Amygdala (tissue), 56 donors: ENCODE measurements at regions not wholly inside any gene's neighbourhood (a gene's known extent, or its start where the extent isn't known, plus 50 kb on each side); places are given as distances from the start of the nearest gene placed in this dataset.

Experiments
- DNase-seq, 56 donors: peaks; one replicate each; lab custom pipeline; 2025; lab: John Stamatoyannopoulos, UW

- no peak for DNase-seq
Measured at GRCh38 chr10:42997151-42997848, 79.6 kb upstream of the RET start.

GRCh38 chr10:42997849-42998165 is 79.1 kb upstream of the RET start:
- DNase-seq: no peak

- no peak for DNase-seq
Measured at GRCh38 chr10:42998481-42999384, 78.1 kb upstream of the RET start.

- no peak for DNase-seq
Measured at GRCh38 chr10:42999385-43000020, 77.4 kb upstream of the RET start.

GRCh38 chr10:43000021-43000411 is 76.9 kb upstream of the RET start:
- DNase-seq: no peak

GRCh38 chr10:43000651-43001426 is 76.0 kb upstream of the RET start:
- no peak for DNase-seq

GRCh38 chr10:43001427-43001795 is 75.5 kb upstream of the RET start:
- no peak for DNase-seq

GRCh38 chr10:43002596-43002995 is 74.3 kb upstream of the RET start:
- DNase-seq: no peak

- DNase-seq: no peak
Measured at GRCh38 chr10:43006490-43006889, 70.4 kb upstream of the RET start.

- DNase-seq: no peak
Measured at GRCh38 chr10:43012578-43012977, 64.3 kb upstream of the RET start.

GRCh38 chr10:43013065-43013464 is 63.8 kb upstream of the RET start:
- DNase-seq: no peak

- no peak for DNase-seq
Measured at GRCh38 chr10:43024524-43024923, 52.3 kb upstream of the RET start.

GRCh38 chr10:43024942-43025700 is 51.7 kb upstream of the RET start:
- no peak for DNase-seq

GRCh38 chr10:43026039-43026973 is 50.6 kb upstream of the RET start:
- DNase-seq: no peak
